GM12878 (cell line): ENCODE measurements at regions not wholly inside any gene's neighbourhood (a gene's known extent, or its start where the extent isn't known, plus 50 kb on each side); places are given as distances from the start of the nearest gene placed in this dataset.

ENCODE experiments used
- ATAC-seq: fragments of 200-7000 bp; cut with Tn5 transposase; 3 replicates; pipeline ENCODE4 v1.9.1; 2020; ENCODE audit warnings: mild to moderate bottlenecking, moderate library complexity
- BruUV-seq: library from RNA; stranded (reverse); fragments of 400-500 nt; replicated peaks from 2 replicates; lab custom pipeline; 2021; lab: Mats Ljungman, UMichigan
- CTCF ChIA-PET: fragments of 300-600 bp; sonication (Branson Sonifier 250); formaldehyde crosslinking; extraction: SDS; loops from one replicate; lab custom pipeline; 2021; ENCODE audit warnings: inconsistent platforms; lab: Yijun Ruan, JAX
- POLR2A ChIA-PET: fragments of 350-600 bp; formaldehyde crosslinking; extraction: SDS; loops from one replicate; lab custom pipeline; 2021; ENCODE audit warnings: inconsistent platforms; lab: Charles Lee
- RAD21 ChIA-PET: fragments of 300-600 bp; sonication (Branson Sonifier 250); formaldehyde crosslinking; loops from one replicate; lab custom pipeline; 2023; ENCODE audit warnings: antibody characterized with exemption; ENCODE audit not compliant: unreplicated experiment; lab: Charles Lee
- SMC1A ChIA-PET: fragments of 300-600 bp; sonication (Branson Sonifier 250); formaldehyde crosslinking; loops from one replicate; lab custom pipeline; 2023; ENCODE audit not compliant: unreplicated experiment, uncharacterized antibody; lab: Charles Lee
- DNase-seq: peaks from one replicate; pipeline ENCODE4 v3.0.0-alpha.2; 2011; ENCODE audit warnings: low read depth, low spot score
- FAIRE-seq: peaks from 3 replicates; lab custom pipeline; 2011; peaks lifted over from hg19 to GRCh38; lab: Jason Lieb, UNC
- H2AFZ ChIP-seq: 2 replicates; pipeline ENCODE4 v1.6.0; 2011; ENCODE audit warnings: low read depth, low read length, control low read depth; ENCODE audit not compliant: control insufficient read depth
- H3K27ac ChIP-seq: 2 replicates; pipeline ENCODE4 v1.5.1; 2011; ENCODE audit warnings: control low read depth; ENCODE audit not compliant: control insufficient read depth, insufficient read depth
- H3K27me3 ChIP-seq, 2 experiments: replicated peaks in 1 of 2; 2 replicates each; pipeline versions ENCODE4 v1.6.0 to v1.6.1; 2011; ENCODE audit warnings: low read length in 1 of 2; ENCODE audit not compliant: control insufficient read depth in 2 of 2, insufficient read depth in 2 of 2
- H3K36me3 ChIP-seq, 2 experiments: 2 replicates each; pipeline ENCODE4 v1.5.1; 2011; ENCODE audit warnings: low read length in 1 of 2; ENCODE audit not compliant: control insufficient read depth in 2 of 2, insufficient read depth in 2 of 2
- H3K4me1 ChIP-seq: 2 replicates; pipeline ENCODE4 v1.6.1; 2011; ENCODE audit warnings: mild to moderate bottlenecking, low read length, moderate library complexity, mixed read lengths; ENCODE audit not compliant: control insufficient read depth, insufficient read depth
- H3K4me2 ChIP-seq: 2 replicates; pipeline ENCODE4 v1.6.0; 2011; ENCODE audit warnings: control low read depth; ENCODE audit not compliant: control insufficient read depth, insufficient read depth
- H3K4me3 ChIP-seq: fragments of 200-600 bp; sonication (generic); 2 replicates; pipeline ENCODE4 v1.5.1; 2016
- H3K79me2 ChIP-seq: 2 replicates; pipeline ENCODE4 v1.6.0; 2011; ENCODE audit warnings: low read length; ENCODE audit not compliant: control insufficient read depth, insufficient read depth
- H3K9ac ChIP-seq: 2 replicates; pipeline ENCODE4 v1.8.0; 2011; ENCODE audit warnings: low read length, control low read depth, mixed read lengths; ENCODE audit not compliant: control insufficient read depth, insufficient read depth
- H3K9me3 ChIP-seq: replicated peaks from 3 replicates; pipeline ENCODE4 v1.5.1; 2011; ENCODE audit warnings: mild to moderate bottlenecking, low read length; ENCODE audit not compliant: control insufficient read depth, insufficient read depth
- H4K20me1 ChIP-seq: 2 replicates; pipeline ENCODE4 v1.6.0; 2011; ENCODE audit not compliant: control insufficient read depth, insufficient read depth
- ATF2 ChIP-seq: IDR thresholded peaks from 2 replicates; pipeline ENCODE4 v1.6.1; 2012; ENCODE audit warnings: low read length, inconsistent platforms
- BCL3 ChIP-seq: IDR thresholded peaks from 2 replicates; pipeline ENCODE4 v1.6.1; 2011; ENCODE audit warnings: borderline replicate concordance, low read depth, mild to moderate bottlenecking, moderate library complexity, low read length; ENCODE audit not compliant: insufficient read depth, poor library complexity, severe bottlenecking
- CREB1 ChIP-seq: IDR thresholded peaks from 2 replicates; pipeline ENCODE4 v1.6.1; 2012; ENCODE audit warnings: low read depth, mild to moderate bottlenecking, inconsistent platforms
- CTCF ChIP-seq, 3 experiments: IDR thresholded peaks in 2 of 3; conservative IDR thresholded peaks in 1 of 3; 2 replicates each; pipeline ENCODE4 v1.5.1; 2011; ENCODE audit warnings: low read depth in 3 of 3, low read length in 3 of 3, mild to moderate bottlenecking in 3 of 3, control low read depth in 2 of 3, moderate library complexity in 2 of 3, inconsistent platforms in 1 of 3, mixed read lengths in 1 of 3; ENCODE audit not compliant: control insufficient read depth in 2 of 3, insufficient read depth in 1 of 3; ENCODE audit errors: extremely low read depth in 1 of 3
- HDAC2 ChIP-seq: fragments of 200-600 bp; sonication (generic); IDR thresholded peaks from 2 replicates; pipeline ENCODE4 v1.6.1; 2017
- HDAC6 ChIP-seq: fragments of 200-600 bp; sonication (generic); IDR thresholded peaks from one replicate; pipeline ENCODE4 v1.8.0; 2017; ENCODE audit warnings: antibody characterized with exemption; ENCODE audit not compliant: unreplicated experiment
- NFYA ChIP-seq: IDR thresholded peaks from 2 replicates; pipeline ENCODE4 v1.6.1; 2011; ENCODE audit warnings: low read depth, mild to moderate bottlenecking, low read length, improper control_type of control experiment, borderline replicate concordance
- NR2F1 ChIP-seq: fragments of 450-650 bp; conservative IDR thresholded peaks from 2 replicates; pipeline ENCODE4 v1.6.1; 2017; ENCODE audit warnings: mild to moderate bottlenecking
- RCOR1 ChIP-seq: conservative IDR thresholded peaks from 2 replicates; pipeline ENCODE4 v1.6.1; 2012; ENCODE audit warnings: low read depth, low read length, improper control_type of control experiment
- SREBF2 ChIP-seq: IDR thresholded peaks from 2 replicates; pipeline ENCODE4 v1.6.1; 2012; ENCODE audit warnings: mild to moderate bottlenecking, low read length
- USF1 ChIP-seq: IDR thresholded peaks from 2 replicates; pipeline ENCODE4 v1.6.1; 2011; ENCODE audit warnings: borderline replicate concordance, low read depth, mild to moderate bottlenecking, moderate library complexity, mixed read lengths, low read length; ENCODE audit not compliant: insufficient read depth; ENCODE audit errors: extremely low read length
- YBX1 ChIP-seq: fragments of 450-650 bp; IDR thresholded peaks from 2 replicates; pipeline ENCODE4 v1.6.1; 2016; ENCODE audit warnings: antibody characterized with exemption
- ZBTB40 ChIP-seq: fragments of 450-650 bp; IDR thresholded peaks from 2 replicates; pipeline ENCODE4 v1.6.1; 2016; ENCODE audit warnings: mild to moderate bottlenecking, moderate library complexity, borderline replicate concordance
- ZNF274 ChIP-seq: IDR thresholded peaks from one replicate; pipeline ENCODE4 v1.8.0; 2011; ENCODE audit not compliant: insufficient read length, insufficient read depth
- in situ Hi-C: fragments of 300-500 bp; cut with MboI; formaldehyde crosslinking; loops from 9 replicates; pipeline ENCODE4 v1.14.3; 2018; ENCODE audit warnings: mixed read lengths
- intact Hi-C: fragments of 100-400 bp; cut with micrococcal nuclease; formaldehyde crosslinking; loops from one replicate; pipeline ENCODE4 v1.14.2; 2022; ENCODE audit not compliant: unreplicated experiment

- no peak for TF ChIP-seq NFYA
- TF ChIP-seq ZNF274, result no peak
- no peak for TF ChIP-seq BCL3
- TF ChIP-seq HDAC2, result no peak
- TF ChIP-seq YBX1, result no peak
- TF ChIP-seq NR2F1, result no peak
Measured at GRCh38 chr16:6493555-6493954, 839.1 kb upstream of the RBFOX1 start (continued).

GRCh38 chr16:6492742-6493141, 839.9 kb upstream of the RBFOX1 start:
- Histone ChIP-seq H3K79me2 (no peaks in the 10 kb centered on the region), H3K36me3 (no peaks in the 10 kb centered on the region), H3K4me3 (no peak overlapping the region), H3K27ac (no peak overlapping the region), H3K27me3 (no peaks in the 10 kb centered on the region), H2AFZ (no peak overlapping the region), H3K4me2 (no peak overlapping the region), H4K20me1 (no peaks in the 10 kb centered on the region), H3K9ac (no peak overlapping the region), H3K4me1 (no peaks in the 10 kb centered on the region)
- ChIA-PET RAD21 (no interaction called here), SMC1A (no interaction called here), POLR2A (no interaction called here), CTCF (no interaction called here)
- no peak for ATAC-seq
- no TSS peak for BruUV-seq
- in situ Hi-C loops, result no loop called here
- no peak for DNase-seq
- TF ChIP-seq ZBTB40, result no peak
- no peak for TF ChIP-seq SREBF2
- TF ChIP-seq ATF2, result no peak
- no peak for TF ChIP-seq CTCF (IDR thresholded peaks at IDR 0.05 in 2 of 3, conservative IDR thresholded peaks at IDR 0.05 in 1 of 3; ENCODE audit: control insufficient read depth in 2 of 3, extremely low read depth in 1 of 3, insufficient read depth in 1 of 3, low read depth in 3 of 3, low read length in 3 of 3)
- no peak for TF ChIP-seq HDAC6
- TF ChIP-seq RCOR1, result no peak
- no peak for TF ChIP-seq USF1
- TF ChIP-seq CREB1, result no peak
- TF ChIP-seq, all 136 proteins: peak for 0
- FAIRE-seq, result no peak
- H3K9me3 ChIP-seq, result no peaks in the 10 kb centered on the region
- intact Hi-C loops, result no loop called here
